ENCODE measurements at regions not wholly inside any gene's neighbourhood (a gene's known extent, or its start where the extent isn't known, plus 50 kb on each side); places are given as distances from the start of the nearest gene placed in this dataset.
A peak's percentile ranks its signal among the peaks of the same experiment; 100 is the strongest.

DNA sequence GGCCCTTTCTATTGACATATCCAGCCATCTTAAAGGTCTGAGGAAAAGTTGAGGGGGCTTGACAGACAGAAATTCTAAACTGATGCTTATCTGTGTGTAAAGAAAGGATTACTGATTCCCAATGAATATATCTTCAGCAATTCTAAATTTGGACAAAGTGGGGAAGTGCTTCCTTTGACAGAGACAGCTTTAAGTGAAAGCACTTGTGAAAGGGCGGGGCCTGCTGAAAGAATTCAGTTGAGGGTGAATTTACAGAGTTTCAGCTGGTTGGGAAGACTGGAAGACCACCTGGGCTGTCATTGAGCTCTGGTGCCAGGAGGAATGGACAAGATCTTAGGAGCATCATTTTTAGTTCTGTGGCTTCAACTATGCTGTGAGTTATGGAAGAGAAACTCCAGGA lies 412.5 kb upstream of the OR4E1 start:
- Histone ChIP-seq H3K4me1 (ENCODE audit: control insufficient read depth in 4 of 4, insufficient read depth in 4 of 4, low read length in 3 of 4) (no peaks in the 10 kb centered on the region), H3K9ac (ENCODE audit: low read depth in 1 of 2, low read length in 2 of 2) (no peak overlapping the region), H3K27ac (ENCODE audit: low read depth in 1 of 2, low read length in 2 of 2) (no peak overlapping the region), H3K36me3 (ENCODE audit: control insufficient read depth in 4 of 4, insufficient read depth in 3 of 4, low read depth in 1 of 4, low read length in 3 of 4) (no peaks in the 10 kb centered on the region), H3K27me3 (ENCODE audit: control insufficient read depth in 4 of 4, insufficient read depth in 4 of 4, low read length in 3 of 4) (no peaks in the 10 kb centered on the region), H3K9me3 (ENCODE audit: control insufficient read depth in 4 of 4, low read length in 3 of 4) (no peaks in the 10 kb centered on the region), H3K4me3 (ENCODE audit: low read depth in 1 of 3, low read length in 3 of 3) (no peak overlapping the region)
- TF ChIP-seq RAD21 (IDR thresholded peaks at IDR 0.05) = no peak
- no peak for TF ChIP-seq SP1 (IDR thresholded peaks at IDR 0.05)
- TF ChIP-seq RXRA (IDR thresholded peaks at IDR 0.05) = no peak
- TF ChIP-seq JUND (IDR thresholded peaks at IDR 0.05) = no peak
- TF ChIP-seq GABPA (IDR thresholded peaks at IDR 0.05 in 1 of 2, conservative IDR thresholded peaks at IDR 0.05 in 1 of 2) = no peak
- TF ChIP-seq HNF4G (IDR thresholded peaks at IDR 0.05) = no peak
- no peak for TF ChIP-seq YY1 (IDR thresholded peaks at IDR 0.05)
- TF ChIP-seq, protein P1, sequence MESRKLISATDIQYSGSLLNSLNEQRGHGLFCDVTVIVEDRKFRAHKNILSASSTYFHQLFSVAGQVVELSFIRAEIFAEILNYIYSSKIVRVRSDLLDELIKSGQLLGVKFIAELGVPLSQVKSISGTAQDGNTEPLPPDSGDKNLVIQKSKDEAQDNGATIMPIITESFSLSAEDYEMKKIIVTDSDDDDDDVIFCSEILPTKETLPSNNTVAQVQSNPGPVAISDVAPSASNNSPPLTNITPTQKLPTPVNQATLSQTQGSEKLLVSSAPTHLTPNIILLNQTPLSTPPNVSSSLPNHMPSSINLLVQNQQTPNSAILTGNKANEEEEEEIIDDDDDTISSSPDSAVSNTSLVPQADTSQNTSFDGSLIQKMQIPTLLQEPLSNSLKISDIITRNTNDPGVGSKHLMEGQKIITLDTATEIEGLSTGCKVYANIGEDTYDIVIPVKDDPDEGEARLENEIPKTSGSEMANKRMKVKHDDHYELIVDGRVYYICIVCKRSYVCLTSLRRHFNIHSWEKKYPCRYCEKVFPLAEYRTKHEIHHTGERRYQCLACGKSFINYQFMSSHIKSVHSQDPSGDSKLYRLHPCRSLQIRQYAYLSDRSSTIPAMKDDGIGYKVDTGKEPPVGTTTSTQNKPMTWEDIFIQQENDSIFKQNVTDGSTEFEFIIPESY (IDR thresholded peaks at IDR 0.05) = no peak
- no peak for TF ChIP-seq MAX (IDR thresholded peaks at IDR 0.05)
- 85% methylated on average over 1 of the region's 1 CpG for WGBS
- no peak for DNase-seq (ENCODE audit: low spot score)

DNA sequence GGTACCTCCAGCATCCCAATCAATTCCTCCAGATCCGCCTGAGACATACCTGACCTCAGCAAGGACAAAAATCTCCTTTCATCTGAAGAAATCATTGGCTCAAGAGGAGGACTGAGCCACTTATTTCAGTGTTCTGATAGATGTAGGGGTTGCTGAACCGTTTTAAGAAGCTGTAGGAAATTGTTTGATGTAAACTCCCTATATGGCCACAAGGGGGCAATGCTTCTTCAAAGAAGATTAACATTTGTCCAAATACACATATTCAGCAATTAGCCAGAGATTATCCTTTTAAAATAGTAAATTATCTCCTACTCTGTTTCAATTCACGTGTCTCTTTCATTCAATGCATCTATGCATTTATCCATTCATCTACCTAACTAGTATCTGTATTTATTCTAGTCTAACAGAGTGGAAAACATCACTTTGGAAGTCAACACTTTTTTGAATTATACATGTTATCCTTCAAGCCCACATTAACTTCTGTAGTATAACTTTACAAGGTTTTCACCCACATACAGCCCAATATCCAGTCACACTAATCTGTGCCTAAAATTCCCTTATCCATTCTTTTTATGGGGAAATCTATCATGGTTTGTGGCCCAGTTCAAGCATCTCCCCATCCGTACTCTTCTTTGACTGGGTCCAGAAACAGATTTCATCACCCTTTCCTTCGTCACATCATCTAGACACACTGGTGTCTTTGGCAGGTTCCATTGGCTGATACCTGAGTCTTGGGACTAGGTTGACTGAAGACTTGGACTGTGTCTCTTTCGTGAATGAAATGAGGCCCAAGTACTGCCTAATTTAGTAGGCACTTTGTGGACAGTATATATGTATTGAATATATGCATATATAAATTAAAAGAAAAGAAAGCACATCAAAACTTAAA lies 411.0 kb upstream of the OR4E1 start:
- H3K4me3 ChIP-seq (ENCODE audit: low read depth in 1 of 3, low read length in 3 of 3) = no peak overlapping the region
- 43% methylated on average over 6 of the region's 6 CpGs for WGBS
- TF ChIP-seq RXRA (IDR thresholded peaks at IDR 0.05) (no peak), JUND (IDR thresholded peaks at IDR 0.05) (no peak), REST (IDR thresholded peaks at IDR 0.05) (no peak), GABPA (IDR thresholded peaks at IDR 0.05 in 1 of 2, conservative IDR thresholded peaks at IDR 0.05 in 1 of 2) (no peak), YY1 (IDR thresholded peaks at IDR 0.05) (no peak), HNF4G (IDR thresholded peaks at IDR 0.05) (no peak), RAD21 (IDR thresholded peaks at IDR 0.05) (peak; percentile 64 to 67)
- TF ChIP-seq, protein P1 (IDR thresholded peaks at IDR 0.05) = no peak
- TF ChIP-seq, protein P2, sequence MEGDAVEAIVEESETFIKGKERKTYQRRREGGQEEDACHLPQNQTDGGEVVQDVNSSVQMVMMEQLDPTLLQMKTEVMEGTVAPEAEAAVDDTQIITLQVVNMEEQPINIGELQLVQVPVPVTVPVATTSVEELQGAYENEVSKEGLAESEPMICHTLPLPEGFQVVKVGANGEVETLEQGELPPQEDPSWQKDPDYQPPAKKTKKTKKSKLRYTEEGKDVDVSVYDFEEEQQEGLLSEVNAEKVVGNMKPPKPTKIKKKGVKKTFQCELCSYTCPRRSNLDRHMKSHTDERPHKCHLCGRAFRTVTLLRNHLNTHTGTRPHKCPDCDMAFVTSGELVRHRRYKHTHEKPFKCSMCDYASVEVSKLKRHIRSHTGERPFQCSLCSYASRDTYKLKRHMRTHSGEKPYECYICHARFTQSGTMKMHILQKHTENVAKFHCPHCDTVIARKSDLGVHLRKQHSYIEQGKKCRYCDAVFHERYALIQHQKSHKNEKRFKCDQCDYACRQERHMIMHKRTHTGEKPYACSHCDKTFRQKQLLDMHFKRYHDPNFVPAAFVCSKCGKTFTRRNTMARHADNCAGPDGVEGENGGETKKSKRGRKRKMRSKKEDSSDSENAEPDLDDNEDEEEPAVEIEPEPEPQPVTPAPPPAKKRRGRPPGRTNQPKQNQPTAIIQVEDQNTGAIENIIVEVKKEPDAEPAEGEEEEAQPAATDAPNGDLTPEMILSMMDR (IDR thresholded peaks at IDR 0.05; ENCODE audit: low read depth, low read length, missing input control) = peak; percentile 64
- no peak for DNase-seq (ENCODE audit: low spot score)
- H3K9ac ChIP-seq (ENCODE audit: low read depth in 1 of 2, low read length in 2 of 2) = no peak overlapping the region
- no peaks in the 10 kb centered on the region for H3K4me1 ChIP-seq (ENCODE audit: control insufficient read depth in 4 of 4, insufficient read depth in 4 of 4, low read length in 3 of 4)
- no peak overlapping the region for H3K27ac ChIP-seq (ENCODE audit: low read depth in 1 of 2, low read length in 2 of 2)
- H3K9me3 ChIP-seq (ENCODE audit: control insufficient read depth in 4 of 4, low read length in 3 of 4) = no peaks in the 10 kb centered on the region
- no peaks in the 10 kb centered on the region for H3K27me3 ChIP-seq (ENCODE audit: control insufficient read depth in 4 of 4, insufficient read depth in 4 of 4, low read length in 3 of 4)
- H3K36me3 ChIP-seq (ENCODE audit: control insufficient read depth in 4 of 4, insufficient read depth in 3 of 4, low read depth in 1 of 4, low read length in 3 of 4) = no peaks in the 10 kb centered on the region

Data from liver (tissue), 8 donors.